HL-60 (cell line): ENCODE measurements at regions not wholly inside any gene's neighbourhood (a gene's known extent, or its start where the extent isn't known, plus 50 kb on each side); places are given as distances from the start of the nearest gene placed in this dataset.

ENCODE experiments used
- DNase-seq, 2 experiments: peaks; one replicate each; pipeline ENCODE4 v3.0.0-alpha.2; 2010 to 2020; ENCODE audit warnings: low read depth in 1 of 2, low spot score in 1 of 2
- H3K27ac ChIP-seq: fragments of 250-450 bp; sonication (Bioruptor Pico); replicated peaks from 2 replicates; pipeline ENCODE4 v1.5.1; 2020; ENCODE audit warnings: mild to moderate bottlenecking, moderate library complexity
- H3K27me3 ChIP-seq: fragments of 250-450 bp; sonication (Bioruptor Pico); 2 replicates; pipeline ENCODE4 v1.5.1; 2021; ENCODE audit warnings: mild to moderate bottlenecking, moderate library complexity; ENCODE audit not compliant: insufficient read depth, poor library complexity, severe bottlenecking
- H3K4me3 ChIP-seq: replicated peaks from 2 replicates; pipeline ENCODE4 v1.5.1; 2011; ENCODE audit warnings: mild to moderate bottlenecking, control low read depth, low read length; ENCODE audit not compliant: insufficient read depth
- GABPA ChIP-seq: IDR thresholded peaks from 2 replicates; pipeline ENCODE4 v1.6.1; 2012; ENCODE audit warnings: low read depth
- POLR2AphosphoS5 ChIP-seq: IDR thresholded peaks from 2 replicates; pipeline ENCODE4 v1.6.1; 2012; ENCODE audit warnings: low read depth
- SPI1 ChIP-seq: IDR thresholded peaks from 2 replicates; pipeline ENCODE4 v1.6.1; 2012; ENCODE audit warnings: low read depth, mild to moderate bottlenecking, borderline replicate concordance
- TF ChIP-seq, protein P1 (sequence below): IDR thresholded peaks from one replicate; pipeline ENCODE4 v1.5.1; 2011; ENCODE audit warnings: low read length, control low read depth, inconsistent platforms; ENCODE audit not compliant: insufficient read depth
- TF ChIP-seq, protein P2 (sequence below): IDR thresholded peaks from 2 replicates; pipeline ENCODE4 v1.6.1; 2012; ENCODE audit warnings: low read depth; ENCODE audit not compliant: insufficient replicate concordance

- no peaks in the 10 kb centered on the region for H3K27me3 ChIP-seq
- DNase-seq = no peak
- TF ChIP-seq SPI1 (no peak), GABPA (no peak), POLR2AphosphoS5 (no peak)
- TF ChIP-seq, protein P1, sequence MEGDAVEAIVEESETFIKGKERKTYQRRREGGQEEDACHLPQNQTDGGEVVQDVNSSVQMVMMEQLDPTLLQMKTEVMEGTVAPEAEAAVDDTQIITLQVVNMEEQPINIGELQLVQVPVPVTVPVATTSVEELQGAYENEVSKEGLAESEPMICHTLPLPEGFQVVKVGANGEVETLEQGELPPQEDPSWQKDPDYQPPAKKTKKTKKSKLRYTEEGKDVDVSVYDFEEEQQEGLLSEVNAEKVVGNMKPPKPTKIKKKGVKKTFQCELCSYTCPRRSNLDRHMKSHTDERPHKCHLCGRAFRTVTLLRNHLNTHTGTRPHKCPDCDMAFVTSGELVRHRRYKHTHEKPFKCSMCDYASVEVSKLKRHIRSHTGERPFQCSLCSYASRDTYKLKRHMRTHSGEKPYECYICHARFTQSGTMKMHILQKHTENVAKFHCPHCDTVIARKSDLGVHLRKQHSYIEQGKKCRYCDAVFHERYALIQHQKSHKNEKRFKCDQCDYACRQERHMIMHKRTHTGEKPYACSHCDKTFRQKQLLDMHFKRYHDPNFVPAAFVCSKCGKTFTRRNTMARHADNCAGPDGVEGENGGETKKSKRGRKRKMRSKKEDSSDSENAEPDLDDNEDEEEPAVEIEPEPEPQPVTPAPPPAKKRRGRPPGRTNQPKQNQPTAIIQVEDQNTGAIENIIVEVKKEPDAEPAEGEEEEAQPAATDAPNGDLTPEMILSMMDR = no peak
- TF ChIP-seq, protein P2, sequence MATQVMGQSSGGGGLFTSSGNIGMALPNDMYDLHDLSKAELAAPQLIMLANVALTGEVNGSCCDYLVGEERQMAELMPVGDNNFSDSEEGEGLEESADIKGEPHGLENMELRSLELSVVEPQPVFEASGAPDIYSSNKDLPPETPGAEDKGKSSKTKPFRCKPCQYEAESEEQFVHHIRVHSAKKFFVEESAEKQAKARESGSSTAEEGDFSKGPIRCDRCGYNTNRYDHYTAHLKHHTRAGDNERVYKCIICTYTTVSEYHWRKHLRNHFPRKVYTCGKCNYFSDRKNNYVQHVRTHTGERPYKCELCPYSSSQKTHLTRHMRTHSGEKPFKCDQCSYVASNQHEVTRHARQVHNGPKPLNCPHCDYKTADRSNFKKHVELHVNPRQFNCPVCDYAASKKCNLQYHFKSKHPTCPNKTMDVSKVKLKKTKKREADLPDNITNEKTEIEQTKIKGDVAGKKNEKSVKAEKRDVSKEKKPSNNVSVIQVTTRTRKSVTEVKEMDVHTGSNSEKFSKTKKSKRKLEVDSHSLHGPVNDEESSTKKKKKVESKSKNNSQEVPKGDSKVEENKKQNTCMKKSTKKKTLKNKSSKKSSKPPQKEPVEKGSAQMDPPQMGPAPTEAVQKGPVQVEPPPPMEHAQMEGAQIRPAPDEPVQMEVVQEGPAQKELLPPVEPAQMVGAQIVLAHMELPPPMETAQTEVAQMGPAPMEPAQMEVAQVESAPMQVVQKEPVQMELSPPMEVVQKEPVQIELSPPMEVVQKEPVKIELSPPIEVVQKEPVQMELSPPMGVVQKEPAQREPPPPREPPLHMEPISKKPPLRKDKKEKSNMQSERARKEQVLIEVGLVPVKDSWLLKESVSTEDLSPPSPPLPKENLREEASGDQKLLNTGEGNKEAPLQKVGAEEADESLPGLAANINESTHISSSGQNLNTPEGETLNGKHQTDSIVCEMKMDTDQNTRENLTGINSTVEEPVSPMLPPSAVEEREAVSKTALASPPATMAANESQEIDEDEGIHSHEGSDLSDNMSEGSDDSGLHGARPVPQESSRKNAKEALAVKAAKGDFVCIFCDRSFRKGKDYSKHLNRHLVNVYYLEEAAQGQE = no peak
- no peak overlapping the region for H3K4me3 ChIP-seq
- no peak overlapping the region for H3K27ac ChIP-seq
Measured at GRCh38 chr13:39809466-39809865, 154.0 kb downstream of the COG6 start.

DNA sequence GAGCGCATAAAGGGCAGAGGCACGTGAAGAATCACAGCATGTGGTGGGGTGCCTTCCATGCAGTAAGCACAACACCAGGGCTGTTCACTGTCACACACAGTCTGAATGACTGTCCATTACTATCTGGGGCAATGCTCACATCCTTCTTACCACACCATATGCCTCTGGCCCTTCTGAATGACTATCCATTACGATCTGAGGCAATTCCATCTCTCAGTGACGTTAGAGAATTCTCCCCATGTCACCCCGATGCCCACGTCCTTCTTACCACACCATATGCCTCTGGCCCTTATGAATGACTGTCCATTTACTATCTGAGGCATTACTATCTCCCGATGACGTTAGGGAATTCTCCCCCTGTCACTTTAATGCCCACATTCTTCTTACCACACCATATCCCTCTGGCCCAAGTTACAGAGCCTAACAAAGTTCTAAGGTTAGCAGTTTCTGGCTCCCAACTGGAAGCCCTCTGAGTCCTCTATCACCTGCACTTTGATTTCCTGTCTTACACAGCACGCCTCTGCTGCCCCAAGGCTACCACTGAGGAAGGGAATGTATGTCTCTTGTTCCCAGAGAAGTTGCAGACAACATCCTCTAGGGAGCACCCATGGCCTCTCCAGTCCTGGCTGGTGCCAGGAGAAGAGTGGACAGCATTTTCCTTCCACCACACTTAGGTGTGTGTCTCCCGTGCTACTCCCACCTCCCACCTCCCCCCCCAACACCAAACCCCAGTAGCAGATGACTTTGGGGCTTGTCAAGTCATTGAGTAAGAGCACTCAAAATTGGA lies 154.8 kb downstream of the COG6 start:
- no peak for DNase-seq
- TF ChIP-seq SPI1 (no peak), GABPA (no peak), POLR2AphosphoS5 (no peak)
- TF ChIP-seq, protein P1 = no peak
- TF ChIP-seq, protein P2 = no peak
- no peak overlapping the region for H3K4me3 ChIP-seq

GRCh38 chr13:39811051-39811450 lies 155.6 kb downstream of the COG6 start:
- H3K27ac ChIP-seq = no peak overlapping the region
- H3K4me3 ChIP-seq = no peak overlapping the region
- peak; percentile 98 for TF ChIP-seq SPI1
- TF ChIP-seq, protein P1 = no peak
- DNase-seq = peak; percentile 13 to 82
- no peaks in the 10 kb centered on the region for H3K27me3 ChIP-seq

More for the DNA sequence above, 154.8 kb downstream of the COG6 start:
- Histone ChIP-seq H3K27me3 (no peaks in the 10 kb centered on the region), H3K27ac (no peak overlapping the region)

DNA sequence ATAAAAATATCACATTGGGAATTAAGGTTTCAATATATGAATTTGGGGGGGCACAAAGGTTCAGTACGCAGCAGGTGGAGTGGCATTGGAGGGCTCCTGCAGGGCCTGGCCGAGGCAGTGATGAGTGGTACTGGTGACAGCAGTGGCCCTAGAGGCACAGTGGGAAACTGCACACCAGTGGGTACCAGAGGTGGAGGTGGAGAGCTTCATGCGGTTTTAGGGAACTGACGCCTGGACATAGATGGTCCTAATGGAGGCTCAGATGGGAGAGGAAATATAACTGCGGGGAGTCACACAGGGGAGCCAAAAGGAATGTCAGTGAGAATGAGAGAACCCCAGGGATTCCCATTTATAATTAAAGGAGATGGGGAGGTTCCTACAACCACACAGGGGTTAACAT lies 156.2 kb downstream of the COG6 start:
- TF ChIP-seq, protein P2 = no peak
- TF ChIP-seq SPI1 (no peak), GABPA (no peak), POLR2AphosphoS5 (no peak)
- TF ChIP-seq, protein P1 = no peak
- Histone ChIP-seq H3K27me3 (no peaks in the 10 kb centered on the region), H3K4me3 (no peak overlapping the region), H3K27ac (no peak overlapping the region)
- DNase-seq = no peak
